K562 (cell line): ENCODE measurements at regions not wholly inside any gene's neighbourhood (a gene's known extent, or its start where the extent isn't known, plus 50 kb on each side); places are given as distances from the start of the nearest gene placed in this dataset.

ENCODE experiments used
- BMI1 ChIP-seq: fragments of 150-350 bp; IDR thresholded peaks from 2 replicates; pipeline ENCODE4 v1.6.1; 2014; ENCODE audit warnings: low read length
- CREM ChIP-seq: IDR thresholded peaks from 2 replicates; pipeline ENCODE4 v1.6.1; 2014; ENCODE audit warnings: antibody characterized with exemption, low read depth
- HNRNPK ChIP-seq: fragments of 200-400 bp; formaldehyde crosslinking; IDR thresholded peaks from one replicate; pipeline ENCODE4 v1.6.1; 2018; ENCODE audit warnings: mild to moderate bottlenecking, low read depth, low read length; ENCODE audit not compliant: poor library complexity, severe bottlenecking
- MNT ChIP-seq, 2 experiments: fragments of 450-650 bp; conservative IDR thresholded peaks; 2 replicates each; pipeline ENCODE4 v1.6.1; 2017; ENCODE audit warnings: mild to moderate bottlenecking in 2 of 2, moderate library complexity in 2 of 2
- RNF2 ChIP-seq: sonication (generic); IDR thresholded peaks from 2 replicates; pipeline ENCODE4 v1.6.1; 2016
- STAG1 ChIP-seq: sonication (generic); formaldehyde crosslinking; IDR thresholded peaks from 2 replicates; pipeline ENCODE4 v1.5.0; 2020; ENCODE audit warnings: missing genetic modification reagents, borderline replicate concordance
- TSHZ1 ChIP-seq: fragments of 250-450 bp; sonication (Bioruptor Pico); IDR thresholded peaks from 2 replicates; pipeline ENCODE4 v1.4.0; 2020; ENCODE audit warnings: mild to moderate bottlenecking, moderate library complexity

- TF ChIP-seq TSHZ1 (CRISPR knock-in tag) (no peak), RNF2 (no peak), MNT (conservative IDR thresholded peaks at IDR 0.05) (no peak), BMI1 (no peak), STAG1 (peak; percentile 37; the same call in 1 of the 2 replicates), CREM (0 out of 2 replicates have a peak, but pooled peaks have one; percentile 12), HNRNPK (no peak)
Measured at GRCh38 chr15:23877502-23878412, 190.7 kb upstream of the NDN start (continued).
